ENCODE measurements at regions not wholly inside any gene's neighbourhood (a gene's known extent, or its start where the extent isn't known, plus 50 kb on each side); places are given as distances from the start of the nearest gene placed in this dataset.
A peak's percentile ranks its signal among the peaks of the same experiment; 100 is the strongest.
"Not testable (repeated sequence)": the region's sequence is repeated elsewhere in the genome, so short reads cannot be mapped to it uniquely, and the experiment has no call there.

GRCh38 chr20:53863535-53863922 is 206.9 kb downstream of the BCAS1 start:
- H3K9me3 ChIP-seq (ENCODE audit: control insufficient read depth, low read length); H3K4me1 ChIP-seq (ENCODE audit: control insufficient read depth, insufficient read depth, low read depth, low read length); H3K23ac ChIP-seq (ENCODE audit: low read length in 2 of 2); H3K14ac ChIP-seq (ENCODE audit: low read length in 2 of 2); H2AFZ ChIP-seq (ENCODE audit: low read depth, low read length); H3K79me1 ChIP-seq (replicated peaks; ENCODE audit: low read length, poor library complexity, severe bottlenecking); H3K36me3 ChIP-seq (ENCODE audit: control insufficient read depth in 1 of 2, insufficient read depth in 2 of 2, low read depth in 1 of 2, low read length in 2 of 2); H2BK5ac ChIP-seq (ENCODE audit: low read depth, low read length, poor library complexity, severe bottlenecking); H2BK15ac ChIP-seq (ENCODE audit: low read depth, poor library complexity, severe bottlenecking); H4K8ac ChIP-seq (ENCODE audit: low read length); H3K9ac ChIP-seq (ENCODE audit: low read length); H3K4me3 ChIP-seq (ENCODE audit: insufficient read depth in 1 of 2, low read depth in 1 of 2, low read length in 2 of 2); H3K27ac ChIP-seq (ENCODE audit: low read length, poor library complexity, severe bottlenecking); H3K4me2 ChIP-seq (ENCODE audit: low read length, poor library complexity, severe bottlenecking); H3K27me3 ChIP-seq (ENCODE audit: control insufficient read depth in 1 of 2, insufficient read depth in 1 of 2, low read length in 2 of 2); H3K4ac ChIP-seq (ENCODE audit: low read depth in 1 of 2, low read length in 2 of 2); H2AK5ac ChIP-seq (ENCODE audit: low read length, severe bottlenecking); H2BK120ac ChIP-seq (ENCODE audit: low read depth, low read length): not testable (repeated sequence)
- Histone ChIP-seq H4K91ac (ENCODE audit: low read length) (peak overlapping the region; percentile 72), H2BK12ac (ENCODE audit: low read length in 2 of 2) (peak overlapping the region; percentile 84 to 87), H3K18ac (ENCODE audit: low read depth in 1 of 2, low read length in 2 of 2) (peak overlapping the region; percentile 74 to 81)
- WGBS: 73% methylated on average over 2 of the region's 3 CpGs
- peak; percentile 38 for DNase-seq

GRCh38 chr20:53863039-53863438 is 207.4 kb downstream of the BCAS1 start:
- H4K91ac ChIP-seq (ENCODE audit: low read length); H2AFZ ChIP-seq (ENCODE audit: low read depth, low read length); H3K27me3 ChIP-seq (ENCODE audit: control insufficient read depth in 1 of 2, insufficient read depth in 1 of 2, low read length in 2 of 2); H2BK120ac ChIP-seq (ENCODE audit: low read depth, low read length); H3K9me3 ChIP-seq (ENCODE audit: control insufficient read depth, low read length); H2AK5ac ChIP-seq (ENCODE audit: low read length, severe bottlenecking); H3K9ac ChIP-seq (ENCODE audit: low read length); H3K14ac ChIP-seq (ENCODE audit: low read length in 2 of 2); H3K4ac ChIP-seq (ENCODE audit: low read depth in 1 of 2, low read length in 2 of 2); DNase-seq; H3K23ac ChIP-seq (ENCODE audit: low read length in 2 of 2); H3K36me3 ChIP-seq (ENCODE audit: control insufficient read depth in 1 of 2, insufficient read depth in 2 of 2, low read depth in 1 of 2, low read length in 2 of 2); H2BK15ac ChIP-seq (ENCODE audit: low read depth, poor library complexity, severe bottlenecking); H3K27ac ChIP-seq (ENCODE audit: low read length, poor library complexity, severe bottlenecking); H2BK12ac ChIP-seq (ENCODE audit: low read length in 2 of 2); H3K4me1 ChIP-seq (ENCODE audit: control insufficient read depth, insufficient read depth, low read depth, low read length); H3K18ac ChIP-seq (ENCODE audit: low read depth in 1 of 2, low read length in 2 of 2); H2BK5ac ChIP-seq (ENCODE audit: low read depth, low read length, poor library complexity, severe bottlenecking); H3K4me3 ChIP-seq (ENCODE audit: insufficient read depth in 1 of 2, low read depth in 1 of 2, low read length in 2 of 2); H3K4me2 ChIP-seq (ENCODE audit: low read length, poor library complexity, severe bottlenecking); H4K8ac ChIP-seq (ENCODE audit: low read length); H3K79me1 ChIP-seq (replicated peaks; ENCODE audit: low read length, poor library complexity, severe bottlenecking): not testable (repeated sequence)
- 94% methylated on average over 2 of the region's 5 CpGs for WGBS

- H4K8ac ChIP-seq (ENCODE audit: low read length); H3K79me1 ChIP-seq (replicated peaks; ENCODE audit: low read length, poor library complexity, severe bottlenecking); H3K14ac ChIP-seq (ENCODE audit: low read length in 2 of 2); H2BK5ac ChIP-seq (ENCODE audit: low read depth, low read length, poor library complexity, severe bottlenecking); H2BK15ac ChIP-seq (ENCODE audit: low read depth, poor library complexity, severe bottlenecking); H4K91ac ChIP-seq (ENCODE audit: low read length); H3K27ac ChIP-seq (ENCODE audit: low read length, poor library complexity, severe bottlenecking); H3K9me3 ChIP-seq (ENCODE audit: control insufficient read depth, low read length); H3K23ac ChIP-seq (ENCODE audit: low read length in 2 of 2); H3K27me3 ChIP-seq (ENCODE audit: control insufficient read depth in 1 of 2, insufficient read depth in 1 of 2, low read length in 2 of 2); H3K9ac ChIP-seq (ENCODE audit: low read length); H2AFZ ChIP-seq (ENCODE audit: low read depth, low read length); H3K18ac ChIP-seq (ENCODE audit: low read depth in 1 of 2, low read length in 2 of 2); H2BK12ac ChIP-seq (ENCODE audit: low read length in 2 of 2); DNase-seq; H3K4me2 ChIP-seq (ENCODE audit: low read length, poor library complexity, severe bottlenecking); H2BK120ac ChIP-seq (ENCODE audit: low read depth, low read length); H3K4me1 ChIP-seq (ENCODE audit: control insufficient read depth, insufficient read depth, low read depth, low read length); H3K4ac ChIP-seq (ENCODE audit: low read depth in 1 of 2, low read length in 2 of 2); H3K36me3 ChIP-seq (ENCODE audit: control insufficient read depth in 1 of 2, insufficient read depth in 2 of 2, low read depth in 1 of 2, low read length in 2 of 2); H2AK5ac ChIP-seq (ENCODE audit: low read length, severe bottlenecking); H3K4me3 ChIP-seq (ENCODE audit: insufficient read depth in 1 of 2, low read depth in 1 of 2, low read length in 2 of 2): not testable (repeated sequence)
- 91% methylated on average over 4 of the region's 4 CpGs for WGBS
Observed at GRCh38 chr20:53862490-53862889, 207.9 kb downstream of the BCAS1 start.

- not testable (repeated sequence) for H3K36me3 ChIP-seq (ENCODE audit: control insufficient read depth in 1 of 2, insufficient read depth in 2 of 2, low read depth in 1 of 2, low read length in 2 of 2); H3K4me2 ChIP-seq (ENCODE audit: low read length, poor library complexity, severe bottlenecking); DNase-seq; H2AK5ac ChIP-seq (ENCODE audit: low read length, severe bottlenecking); H3K23ac ChIP-seq (ENCODE audit: low read length in 2 of 2); H3K9me3 ChIP-seq (ENCODE audit: control insufficient read depth, low read length); H2BK120ac ChIP-seq (ENCODE audit: low read depth, low read length); H3K9ac ChIP-seq (ENCODE audit: low read length); H3K4ac ChIP-seq (ENCODE audit: low read depth in 1 of 2, low read length in 2 of 2); H3K79me1 ChIP-seq (replicated peaks; ENCODE audit: low read length, poor library complexity, severe bottlenecking); H3K4me1 ChIP-seq (ENCODE audit: control insufficient read depth, insufficient read depth, low read depth, low read length); H3K14ac ChIP-seq (ENCODE audit: low read length in 2 of 2); H2BK5ac ChIP-seq (ENCODE audit: low read depth, low read length, poor library complexity, severe bottlenecking); H3K27me3 ChIP-seq (ENCODE audit: control insufficient read depth in 1 of 2, insufficient read depth in 1 of 2, low read length in 2 of 2); H3K4me3 ChIP-seq (ENCODE audit: insufficient read depth in 1 of 2, low read depth in 1 of 2, low read length in 2 of 2); H4K8ac ChIP-seq (ENCODE audit: low read length); H3K18ac ChIP-seq (ENCODE audit: low read depth in 1 of 2, low read length in 2 of 2); H2AFZ ChIP-seq (ENCODE audit: low read depth, low read length); H2BK15ac ChIP-seq (ENCODE audit: low read depth, poor library complexity, severe bottlenecking); H2BK12ac ChIP-seq (ENCODE audit: low read length in 2 of 2); H4K91ac ChIP-seq (ENCODE audit: low read length); H3K27ac ChIP-seq (ENCODE audit: low read length, poor library complexity, severe bottlenecking)
- WGBS: no CpG with 5 or more reads among the region's 1 CpG
Observed at GRCh38 chr20:53862136-53862397, 208.3 kb downstream of the BCAS1 start.
